HepG2 (cell line): ENCODE measurements at regions not wholly inside any gene's neighbourhood (a gene's known extent, or its start where the extent isn't known, plus 50 kb on each side); places are given as distances from the start of the nearest gene placed in this dataset.

Experiments
- ATAC-seq: fragments of 200-7000 bp; cut with Tn5 transposase; 3 replicates; pipeline ENCODE4 v1.9.1; 2020; ENCODE audit warnings: mild to moderate bottlenecking, moderate library complexity
- BruUV-seq: library from RNA; stranded (reverse); fragments of 400-500 nt; replicated peaks from 2 replicates; lab custom pipeline; 2021; lab: Mats Ljungman, UMichigan
- CTCF ChIA-PET: fragments of 300-600 bp; formaldehyde crosslinking; extraction: SDS; loops from one replicate; lab custom pipeline; 2021; ENCODE audit warnings: low total read pairs, inconsistent platforms, low intra/inter-chr PET ratio; lab: Yijun Ruan, JAX
- POLR2A ChIA-PET: fragments of 350-600 bp; sonication (Branson Sonifier 250); formaldehyde crosslinking; loops from one replicate; lab custom pipeline; 2020; ENCODE audit warnings: antibody characterized with exemption, inconsistent platforms; lab: Yijun Ruan, JAX
- DNase-seq: peaks from one replicate; pipeline ENCODE4 v3.0.0-alpha.2; 2015; ENCODE audit warnings: low spot score
- FAIRE-seq: peaks from 3 replicates; lab custom pipeline; 2011; peaks lifted over from hg19 to GRCh38; lab: Jason Lieb, UNC
- H2AFZ ChIP-seq: one replicate; pipeline ENCODE4 v1.6.1; 2011; ENCODE audit warnings: low read length, inconsistent platforms
- H3K27ac ChIP-seq: fragments of 300-600 bp; 3 replicates; pipeline ENCODE4 v1.8.0; 2011; ENCODE audit warnings: mixed run types, mild to moderate bottlenecking, mixed read lengths, low read length, inconsistent platforms; ENCODE audit not compliant: insufficient read depth; ENCODE audit errors: extremely low read length
- H3K27me3 ChIP-seq, 2 experiments: fragments of 200-600 bp in 1 of 2; 2 replicates in 1 of 2; 3 replicates in 1 of 2; pipeline versions ENCODE4 v1.6.0 to v1.8.0; 2011; ENCODE audit warnings: low read length in 2 of 2, mild to moderate bottlenecking in 2 of 2, moderate library complexity in 2 of 2, inconsistent platforms in 1 of 2; ENCODE audit not compliant: insufficient read depth in 2 of 2, control insufficient read depth in 1 of 2
- H3K36me3 ChIP-seq, 2 experiments: fragments of 200-600 bp in 1 of 2; replicated peaks in 1 of 2; 2 replicates in 1 of 2; 3 replicates in 1 of 2; pipeline versions ENCODE4 v1.5.1 to v1.8.0; 2011; ENCODE audit warnings: low read length in 2 of 2, inconsistent platforms in 1 of 2; ENCODE audit not compliant: insufficient read depth in 2 of 2, control insufficient read depth in 1 of 2
- H3K4me1 ChIP-seq: 2 replicates; pipeline ENCODE4 v1.5.1; 2012; ENCODE audit warnings: low read length, inconsistent platforms; ENCODE audit not compliant: insufficient read depth
- H3K4me2 ChIP-seq: 2 replicates; pipeline ENCODE4 v1.6.0; 2011; ENCODE audit warnings: low read depth, low read length, inconsistent platforms
- H3K4me3 ChIP-seq, 3 experiments: fragments of 200-600 bp in 1 of 3; sonication (generic), shearing (Covaris generic) in 1 of 3; replicated peaks in 1 of 3; 2 replicates each; pipeline ENCODE4 v1.5.1; 2011 to 2016; ENCODE audit warnings: low read length in 3 of 3, inconsistent platforms in 2 of 3, low read depth in 2 of 3, mild to moderate bottlenecking in 2 of 3, control low read depth in 1 of 3, mixed read lengths in 1 of 3; ENCODE audit not compliant: insufficient read depth in 1 of 3
- H3K79me2 ChIP-seq: one replicate; pipeline ENCODE4 v1.6.1; 2011; ENCODE audit warnings: low read length, inconsistent platforms; ENCODE audit not compliant: insufficient read depth
- H3K9ac ChIP-seq: 2 replicates; pipeline ENCODE4 v1.6.0; 2011; ENCODE audit warnings: mild to moderate bottlenecking, low read depth, low read length, inconsistent platforms; ENCODE audit not compliant: insufficient read depth
- H3K9me3 ChIP-seq: 2 replicates; pipeline ENCODE4 v1.5.1; 2012; ENCODE audit warnings: mild to moderate bottlenecking, low read length
- H4K20me1 ChIP-seq: 2 replicates; pipeline ENCODE4 v1.6.0; 2011; ENCODE audit warnings: inconsistent platforms, mild to moderate bottlenecking, low read length, moderate library complexity; ENCODE audit not compliant: insufficient read depth
- FOXK2 ChIP-seq: fragments of 450-650 bp; IDR thresholded peaks from 2 replicates; pipeline ENCODE4 v1.6.1; 2016
- NCOR1 ChIP-seq: fragments of 200-600 bp; sonication (generic); IDR thresholded peaks from 2 replicates; pipeline ENCODE4 v1.7.0; 2017; ENCODE audit warnings: antibody characterized with exemption, low read length, borderline replicate concordance
- SETDB1 ChIP-seq: sonication (generic); formaldehyde crosslinking; IDR thresholded peaks from 2 replicates; pipeline ENCODE4 v1.5.1; 2020; ENCODE audit warnings: missing genetic modification reagents, mild to moderate bottlenecking, borderline replicate concordance
- SP1 ChIP-seq, 2 experiments: fragments of 450-650 bp in 1 of 2; sonication (generic) in 1 of 2; formaldehyde crosslinking in 1 of 2; IDR thresholded peaks; 2 replicates each; pipeline versions ENCODE4 v1.4.0 to v1.6.1; 2016 to 2020; ENCODE audit warnings: missing genetic modification reagents in 1 of 2
- TARDBP ChIP-seq: sonication (generic); formaldehyde crosslinking; IDR thresholded peaks from 2 replicates; pipeline ENCODE4 v1.8.0; 2022; ENCODE audit warnings: mild to moderate bottlenecking, missing genetic modification reagents
- U2AF2 ChIP-seq: fragments of 200-400 bp; formaldehyde crosslinking; IDR thresholded peaks from 2 replicates; pipeline ENCODE4 v1.6.1; 2017; ENCODE audit warnings: low read depth, mild to moderate bottlenecking, low read length
- ZNF34 ChIP-seq: sonication (generic); formaldehyde crosslinking; IDR thresholded peaks from 2 replicates; pipeline ENCODE4 v1.4.0; 2020; ENCODE audit warnings: mild to moderate bottlenecking, missing genetic modification reagents, borderline replicate concordance
- WGBS: methylation state at CpG from one replicate; pipeline ENCODE4 v1.1.6; 2017; ENCODE audit warnings: low lambda C conversion rate; 5-methylcytosine and 5-hydroxymethylcytosine counted together
- in situ Hi-C: cut with HindIII; loops from 2 replicates; pipeline ENCODE4 v1.10.0; 2017; ENCODE audit warnings: low pct_unique_long_range_greater_than_20kb; ENCODE audit not compliant: extremely low pct_ligation_motif_present
- intact Hi-C: fragments of 100-400 bp; cut with micrococcal nuclease; formaldehyde crosslinking; loops from one replicate; pipeline ENCODE4 v1.10.0; 2022; ENCODE audit not compliant: unreplicated experiment
- TF ChIP-seq, protein P1 (sequence below): sonication (generic); formaldehyde crosslinking; IDR thresholded peaks from 2 replicates; pipeline ENCODE4 v1.4.0; 2020; ENCODE audit warnings: missing genetic modification reagents, borderline replicate concordance
- TF ChIP-seq, protein P2 (sequence below): sonication (generic); formaldehyde crosslinking; conservative IDR thresholded peaks from 2 replicates; pipeline ENCODE4 v1.4.0; 2020; ENCODE audit warnings: mild to moderate bottlenecking, missing genetic modification reagents, moderate library complexity
- TF ChIP-seq, protein P3 (sequence below): sonication (generic); formaldehyde crosslinking; IDR thresholded peaks from 2 replicates; pipeline ENCODE4 v1.5.0; 2020; ENCODE audit warnings: missing genetic modification reagents

DNA sequence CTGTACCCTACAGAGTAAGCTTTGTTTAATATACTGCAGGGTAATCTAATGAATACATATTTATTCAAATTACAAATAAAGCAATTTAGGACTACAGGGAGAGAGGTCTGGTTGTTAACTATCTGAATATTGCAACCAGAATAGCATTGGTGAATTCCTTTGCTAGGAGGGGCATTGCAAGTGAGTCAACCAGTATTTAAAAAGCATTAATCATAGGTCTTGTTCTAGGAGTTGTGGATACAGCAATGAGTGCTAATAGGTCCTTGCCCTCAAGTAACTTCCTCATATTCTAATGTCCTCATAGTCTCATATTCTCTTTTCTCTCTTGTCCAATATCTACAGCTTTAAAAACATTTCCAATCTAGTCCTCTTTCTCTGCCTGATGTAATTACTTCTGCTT is 531.4 kb downstream of the CDH11 start (continued):
- TF ChIP-seq, protein P1, sequence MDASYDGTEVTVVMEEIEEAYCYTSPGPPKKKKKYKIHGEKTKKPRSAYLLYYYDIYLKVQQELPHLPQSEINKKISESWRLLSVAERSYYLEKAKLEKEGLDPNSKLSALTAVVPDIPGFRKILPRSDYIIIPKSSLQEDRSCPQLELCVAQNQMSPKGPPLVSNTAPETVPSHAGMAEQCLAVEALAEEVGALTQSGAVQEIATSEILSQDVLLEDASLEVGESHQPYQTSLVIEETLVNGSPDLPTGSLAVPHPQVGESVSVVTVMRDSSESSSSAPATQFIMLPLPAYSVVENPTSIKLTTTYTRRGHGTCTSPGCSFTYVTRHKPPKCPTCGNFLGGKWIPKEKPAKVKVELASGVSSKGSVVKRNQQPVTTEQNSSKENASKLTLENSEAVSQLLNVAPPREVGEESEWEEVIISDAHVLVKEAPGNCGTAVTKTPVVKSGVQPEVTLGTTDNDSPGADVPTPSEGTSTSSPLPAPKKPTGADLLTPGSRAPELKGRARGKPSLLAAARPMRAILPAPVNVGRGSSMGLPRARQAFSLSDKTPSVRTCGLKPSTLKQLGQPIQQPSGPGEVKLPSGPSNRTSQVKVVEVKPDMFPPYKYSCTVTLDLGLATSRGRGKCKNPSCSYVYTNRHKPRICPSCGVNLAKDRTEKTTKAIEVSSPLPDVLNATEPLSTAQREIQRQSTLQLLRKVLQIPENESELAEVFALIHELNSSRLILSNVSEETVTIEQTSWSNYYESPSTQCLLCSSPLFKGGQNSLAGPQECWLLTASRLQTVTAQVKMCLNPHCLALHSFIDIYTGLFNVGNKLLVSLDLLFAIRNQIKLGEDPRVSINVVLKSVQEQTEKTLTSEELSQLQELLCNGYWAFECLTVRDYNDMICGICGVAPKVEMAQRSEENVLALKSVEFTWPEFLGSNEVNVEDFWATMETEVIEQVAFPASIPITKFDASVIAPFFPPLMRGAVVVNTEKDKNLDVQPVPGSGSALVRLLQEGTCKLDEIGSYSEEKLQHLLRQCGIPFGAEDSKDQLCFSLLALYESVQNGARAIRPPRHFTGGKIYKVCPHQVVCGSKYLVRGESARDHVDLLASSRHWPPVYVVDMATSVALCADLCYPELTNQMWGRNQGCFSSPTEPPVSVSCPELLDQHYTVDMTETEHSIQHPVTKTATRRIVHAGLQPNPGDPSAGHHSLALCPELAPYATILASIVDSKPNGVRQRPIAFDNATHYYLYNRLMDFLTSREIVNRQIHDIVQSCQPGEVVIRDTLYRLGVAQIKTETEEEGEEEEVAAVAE (CRISPR knock-in tag), result no peak

DNA sequence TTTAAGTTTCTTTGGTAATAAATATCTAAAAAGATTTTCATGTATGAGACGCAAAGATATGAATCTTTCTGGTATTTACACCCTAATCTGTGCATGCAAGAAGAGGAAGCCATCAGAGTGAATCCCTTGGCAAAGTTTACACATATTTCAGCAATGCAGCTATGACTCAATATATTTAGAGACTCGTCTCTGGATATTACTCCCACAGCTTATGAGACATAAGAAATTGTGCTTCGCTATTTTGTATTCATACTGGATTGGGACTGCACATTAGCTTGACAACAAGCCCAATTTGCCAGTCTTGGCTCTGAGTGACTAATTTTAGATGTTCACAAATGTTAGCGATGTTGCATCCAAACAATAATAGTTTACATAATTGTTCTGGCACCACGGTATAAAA is 532.0 kb downstream of the CDH11 start:
- DNase-seq, result no peak
- Histone ChIP-seq H3K4me2 (no peak overlapping the region), H3K27me3 (no peaks in the 10 kb centered on the region), H3K27ac (no peak overlapping the region), H3K9ac (no peak overlapping the region), H3K79me2 (no peaks in the 10 kb centered on the region), H3K4me3 (no peak overlapping the region), H2AFZ (no peak overlapping the region), H4K20me1 (no peaks in the 10 kb centered on the region), H3K36me3 (no peaks in the 10 kb centered on the region), H3K4me1 (no peaks in the 10 kb centered on the region), H3K9me3 (peaks cover 48% of the 10 kb centered on the region)
- FAIRE-seq, result no peak
- ChIA-PET POLR2A (no interaction called here), CTCF (no interaction called here)
- in situ Hi-C loops, result no loop called here
- intact Hi-C loops, result no loop called here
- WGBS, result 19% methylated on average over 5 of the region's 5 CpGs
- no peak for ATAC-seq
- no TSS peak for BruUV-seq
- TF ChIP-seq U2AF2, result no peak
- TF ChIP-seq NCOR1, result no peak
- no peak for TF ChIP-seq TARDBP
- TF ChIP-seq, protein P2, sequence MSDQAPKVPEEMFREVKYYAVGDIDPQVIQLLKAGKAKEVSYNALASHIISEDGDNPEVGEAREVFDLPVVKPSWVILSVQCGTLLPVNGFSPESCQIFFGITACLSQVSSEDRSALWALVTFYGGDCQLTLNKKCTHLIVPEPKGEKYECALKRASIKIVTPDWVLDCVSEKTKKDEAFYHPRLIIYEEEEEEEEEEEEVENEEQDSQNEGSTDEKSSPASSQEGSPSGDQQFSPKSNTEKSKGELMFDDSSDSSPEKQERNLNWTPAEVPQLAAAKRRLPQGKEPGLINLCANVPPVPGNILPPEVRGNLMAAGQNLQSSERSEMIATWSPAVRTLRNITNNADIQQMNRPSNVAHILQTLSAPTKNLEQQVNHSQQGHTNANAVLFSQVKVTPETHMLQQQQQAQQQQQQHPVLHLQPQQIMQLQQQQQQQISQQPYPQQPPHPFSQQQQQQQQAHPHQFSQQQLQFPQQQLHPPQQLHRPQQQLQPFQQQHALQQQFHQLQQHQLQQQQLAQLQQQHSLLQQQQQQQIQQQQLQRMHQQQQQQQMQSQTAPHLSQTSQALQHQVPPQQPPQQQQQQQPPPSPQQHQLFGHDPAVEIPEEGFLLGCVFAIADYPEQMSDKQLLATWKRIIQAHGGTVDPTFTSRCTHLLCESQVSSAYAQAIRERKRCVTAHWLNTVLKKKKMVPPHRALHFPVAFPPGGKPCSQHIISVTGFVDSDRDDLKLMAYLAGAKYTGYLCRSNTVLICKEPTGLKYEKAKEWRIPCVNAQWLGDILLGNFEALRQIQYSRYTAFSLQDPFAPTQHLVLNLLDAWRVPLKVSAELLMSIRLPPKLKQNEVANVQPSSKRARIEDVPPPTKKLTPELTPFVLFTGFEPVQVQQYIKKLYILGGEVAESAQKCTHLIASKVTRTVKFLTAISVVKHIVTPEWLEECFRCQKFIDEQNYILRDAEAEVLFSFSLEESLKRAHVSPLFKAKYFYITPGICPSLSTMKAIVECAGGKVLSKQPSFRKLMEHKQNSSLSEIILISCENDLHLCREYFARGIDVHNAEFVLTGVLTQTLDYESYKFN (CRISPR knock-in tag), result no peak
- TF ChIP-seq SP1 (IDR thresholded peaks at IDR 0.05), result no peak
- no peak for TF ChIP-seq SP1 (CRISPR knock-in tag; IDR thresholded peaks at IDR 0.05)
- TF ChIP-seq, protein P3, sequence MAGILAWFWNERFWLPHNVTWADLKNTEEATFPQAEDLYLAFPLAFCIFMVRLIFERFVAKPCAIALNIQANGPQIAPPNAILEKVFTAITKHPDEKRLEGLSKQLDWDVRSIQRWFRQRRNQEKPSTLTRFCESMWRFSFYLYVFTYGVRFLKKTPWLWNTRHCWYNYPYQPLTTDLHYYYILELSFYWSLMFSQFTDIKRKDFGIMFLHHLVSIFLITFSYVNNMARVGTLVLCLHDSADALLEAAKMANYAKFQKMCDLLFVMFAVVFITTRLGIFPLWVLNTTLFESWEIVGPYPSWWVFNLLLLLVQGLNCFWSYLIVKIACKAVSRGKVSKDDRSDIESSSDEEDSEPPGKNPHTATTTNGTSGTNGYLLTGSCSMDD, result no peak
- no peak for TF ChIP-seq ZNF34 (CRISPR knock-in tag)
- no peak for TF ChIP-seq FOXK2
- TF ChIP-seq SETDB1 (CRISPR knock-in tag), result no peak
